HG03108 (cell line): ENCODE measurements at regions not wholly inside any gene's neighbourhood (a gene's known extent, or its start where the extent isn't known, plus 50 kb on each side); places are given as distances from the start of the nearest gene placed in this dataset.
"Not testable (repeated sequence)": the region's sequence is repeated elsewhere in the genome, so short reads cannot be mapped to it uniquely, and the experiment has no call there.

Source experiments
- ATAC-seq: cut with Tn5 transposase; IDR thresholded peaks from one replicate; pipeline ENCODE4 v1.9.1; 2021; ENCODE audit warnings: moderate library complexity; ENCODE audit not compliant: unreplicated experiment

DNA sequence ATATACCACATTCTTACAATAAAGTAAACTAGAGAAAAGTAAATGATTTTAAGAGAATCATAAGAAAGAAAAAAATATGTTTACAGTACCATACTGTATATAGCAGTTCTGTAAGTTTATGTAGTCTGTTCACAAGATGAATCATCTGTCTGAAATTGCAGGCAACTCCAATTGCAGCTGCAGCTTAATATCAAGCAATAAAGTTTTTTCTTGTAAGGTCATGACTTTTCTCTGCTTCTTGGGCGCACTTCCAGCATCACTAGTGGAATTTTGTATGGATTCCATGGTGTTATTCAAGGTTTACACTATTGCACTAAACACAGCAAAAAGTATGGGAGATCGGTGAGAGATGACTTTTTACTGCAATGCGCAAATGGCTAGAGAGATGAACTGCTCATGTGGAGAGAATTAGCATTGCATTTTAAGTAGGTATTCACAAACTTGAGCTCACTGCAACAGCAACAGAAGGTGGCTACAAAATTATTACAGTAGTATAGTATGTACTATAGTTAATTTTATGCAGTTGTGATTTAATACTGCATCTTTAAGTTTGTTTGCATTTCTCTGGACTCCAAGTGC is 445.4 kb upstream of the OR4E1 start:
- ATAC-seq, result no peak

- ATAC-seq, result no peak
Observed at GRCh38 chr14:22113401-22113800, 439.8 kb upstream of the OR4E1 start.

DNA sequence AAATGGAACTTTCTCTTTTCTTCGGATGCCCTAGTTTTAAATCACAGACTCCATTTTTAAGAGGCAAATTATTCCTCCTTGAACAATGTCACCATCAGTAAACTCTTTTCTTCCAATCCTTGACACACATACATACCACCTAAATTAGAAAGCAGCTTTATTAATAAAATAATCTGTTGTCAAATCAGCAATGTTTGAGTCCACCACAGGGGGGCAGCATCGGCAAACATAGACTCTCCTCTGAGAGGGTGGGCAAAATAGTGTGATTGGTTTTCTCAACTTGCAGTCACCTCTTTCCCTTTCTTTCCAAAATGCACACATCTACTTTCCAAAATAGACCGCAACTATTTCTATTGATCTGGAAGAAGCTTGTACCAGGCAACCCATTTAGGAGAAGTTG is 438.4 kb upstream of the OR4E1 start:
- ATAC-seq, result no peak

GRCh38 chr14:22107753-22108152 is 434.1 kb upstream of the OR4E1 start:
- no peak for ATAC-seq

DNA sequence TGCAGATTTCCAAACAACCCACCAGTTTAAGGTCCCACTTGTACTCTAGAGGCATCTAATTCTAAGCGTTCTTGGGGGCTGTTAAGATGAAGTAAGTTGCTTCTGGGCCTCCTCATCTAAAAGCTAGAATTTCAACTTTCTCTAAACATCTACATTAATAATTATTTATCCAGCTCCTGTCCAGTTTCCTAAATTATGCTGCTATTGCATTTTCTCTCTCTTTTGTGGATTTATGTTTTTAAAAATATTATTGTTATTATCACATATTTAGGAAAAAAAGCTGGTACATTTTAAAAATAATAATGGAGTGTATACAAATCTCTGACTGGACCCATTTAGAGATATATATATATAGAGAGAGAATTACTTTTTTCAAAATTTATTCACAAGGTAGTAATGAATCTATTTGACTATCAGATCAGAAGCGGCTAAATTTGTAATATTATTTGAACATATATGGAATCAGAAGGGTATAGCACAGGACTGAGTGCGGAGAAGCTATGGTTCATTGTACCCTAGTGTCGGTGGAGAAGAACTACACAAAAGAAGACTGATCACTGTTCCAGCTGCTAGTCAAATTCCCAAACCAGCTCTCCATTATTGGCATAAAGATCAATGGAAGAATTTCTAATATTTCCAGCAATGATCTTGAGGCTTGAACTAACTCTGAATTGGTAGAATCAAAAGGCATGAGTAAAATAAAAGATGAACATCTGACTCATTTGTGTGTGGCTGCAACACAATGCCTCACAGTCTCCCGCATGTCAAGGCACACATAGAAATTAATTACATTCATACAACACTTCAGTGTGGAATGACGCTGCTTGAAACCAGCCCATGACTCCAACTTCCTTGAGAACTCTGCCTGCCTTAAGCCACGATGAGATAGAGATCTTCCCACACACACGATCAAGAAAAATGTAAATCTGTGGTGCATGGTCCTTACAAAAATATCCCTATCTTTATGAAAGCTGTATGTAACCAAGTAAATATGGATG is 433.4 kb upstream of the OR4E1 start:
- no peak for ATAC-seq

DNA sequence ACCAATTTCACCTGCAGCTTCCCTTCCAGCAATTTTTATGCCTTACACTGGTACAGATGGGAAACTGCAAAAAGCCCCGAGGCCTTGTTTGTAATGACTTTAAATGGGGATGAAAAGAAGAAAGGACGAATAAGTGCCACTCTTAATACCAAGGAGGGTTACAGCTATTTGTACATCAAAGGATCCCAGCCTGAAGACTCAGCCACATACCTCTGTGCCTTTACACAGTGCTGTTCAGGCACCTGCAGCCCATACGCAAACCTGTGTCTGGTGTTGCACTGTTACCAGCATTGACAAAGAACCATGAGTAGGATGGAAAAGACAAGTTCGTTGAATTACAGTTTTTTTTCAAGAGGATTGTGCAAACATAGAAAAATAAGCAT is 432.0 kb upstream of the OR4E1 start:
- no peak for ATAC-seq

DNA sequence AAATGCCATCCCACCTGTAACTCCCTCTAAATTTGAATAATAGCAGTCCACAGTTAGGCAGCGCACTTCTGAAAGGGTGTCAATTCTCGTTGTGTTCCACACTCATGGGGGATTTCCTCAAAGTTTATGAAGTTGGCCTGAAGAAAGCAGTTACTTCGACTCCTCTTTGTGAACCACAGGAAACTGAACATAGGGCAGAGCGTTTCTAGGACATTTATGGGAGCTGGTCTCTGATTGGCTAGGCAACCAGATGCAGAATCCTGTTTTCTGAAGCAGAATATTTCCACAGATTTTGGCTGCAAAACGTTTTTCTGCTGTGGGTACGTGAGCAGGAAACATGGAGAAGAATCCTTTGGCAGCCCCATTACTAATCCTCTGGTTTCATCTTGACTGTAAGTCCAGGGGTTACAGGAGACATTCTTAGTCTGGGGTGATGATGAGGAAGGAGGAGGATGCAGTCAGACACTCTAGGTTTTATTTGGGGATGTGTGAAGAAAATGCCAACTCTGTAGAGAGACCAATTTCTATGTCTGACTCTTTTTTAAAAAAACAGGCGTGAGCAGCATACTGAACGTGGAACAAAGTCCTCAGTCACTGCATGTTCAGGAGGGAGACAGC is 431.5 kb upstream of the OR4E1 start:
- ATAC-seq, result no peak

GRCh38 chr14:22100764-22101120 is 427.1 kb upstream of the OR4E1 start:
- not testable (repeated sequence) for ATAC-seq

DNA sequence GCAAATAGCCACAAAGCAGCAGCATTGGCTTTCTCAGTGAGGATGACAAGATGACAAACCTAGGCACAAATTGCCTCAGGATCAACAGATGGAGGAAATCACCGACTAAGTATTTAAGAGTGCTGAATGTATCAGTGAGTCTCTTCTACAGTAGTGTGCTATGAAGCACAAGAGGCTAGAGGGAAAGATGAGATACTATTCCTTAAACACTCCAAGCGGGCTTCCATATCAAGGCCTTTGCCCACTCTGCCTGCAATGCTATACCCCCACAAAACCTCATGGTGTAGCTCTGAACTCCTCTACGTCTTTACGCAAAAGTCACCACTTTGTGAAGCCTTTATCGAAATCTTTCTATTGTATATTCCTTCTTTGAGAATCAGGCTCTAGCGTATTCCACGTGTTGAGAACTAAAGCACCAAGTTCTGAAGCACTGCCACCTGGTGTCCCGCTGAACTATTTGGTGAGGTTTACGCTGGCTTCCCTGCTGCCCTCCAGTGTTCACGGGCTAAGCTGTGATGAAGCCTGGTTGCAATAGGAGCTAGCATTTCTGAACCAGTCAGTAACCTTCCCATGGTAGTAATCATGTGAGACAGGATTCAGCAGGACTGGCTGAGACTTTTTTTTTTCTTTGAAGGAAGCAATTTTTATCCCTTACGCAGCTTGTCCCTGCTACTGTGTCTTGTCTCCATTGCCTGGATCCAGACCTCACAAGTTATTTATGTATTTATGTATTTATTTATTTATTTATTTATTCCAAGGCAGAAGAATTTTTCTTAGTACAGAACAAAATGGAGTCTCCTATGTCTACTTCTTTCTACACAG is 426.5 kb upstream of the OR4E1 start:
- ATAC-seq, result peak; percentile 48

DNA sequence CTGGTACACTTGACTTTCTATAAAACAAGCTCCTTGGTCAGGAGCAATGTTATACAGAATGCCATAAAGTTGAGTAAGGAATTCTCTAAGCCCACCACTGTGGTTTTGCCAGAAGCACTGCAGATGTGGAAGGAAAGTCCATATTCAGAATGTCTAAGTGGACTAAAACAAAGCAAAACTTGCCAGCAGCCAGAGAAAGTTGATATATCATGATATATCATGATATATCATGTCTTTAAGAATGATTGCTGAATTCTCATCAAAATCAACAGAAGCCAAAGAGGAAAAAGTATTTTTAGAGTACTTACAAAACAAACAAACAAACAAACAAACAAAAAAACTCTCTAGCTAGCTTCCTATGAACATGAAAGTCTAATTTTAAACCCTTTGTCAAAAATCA is 424.8 kb upstream of the OR4E1 start:
- ATAC-seq, result no peak

DNA sequence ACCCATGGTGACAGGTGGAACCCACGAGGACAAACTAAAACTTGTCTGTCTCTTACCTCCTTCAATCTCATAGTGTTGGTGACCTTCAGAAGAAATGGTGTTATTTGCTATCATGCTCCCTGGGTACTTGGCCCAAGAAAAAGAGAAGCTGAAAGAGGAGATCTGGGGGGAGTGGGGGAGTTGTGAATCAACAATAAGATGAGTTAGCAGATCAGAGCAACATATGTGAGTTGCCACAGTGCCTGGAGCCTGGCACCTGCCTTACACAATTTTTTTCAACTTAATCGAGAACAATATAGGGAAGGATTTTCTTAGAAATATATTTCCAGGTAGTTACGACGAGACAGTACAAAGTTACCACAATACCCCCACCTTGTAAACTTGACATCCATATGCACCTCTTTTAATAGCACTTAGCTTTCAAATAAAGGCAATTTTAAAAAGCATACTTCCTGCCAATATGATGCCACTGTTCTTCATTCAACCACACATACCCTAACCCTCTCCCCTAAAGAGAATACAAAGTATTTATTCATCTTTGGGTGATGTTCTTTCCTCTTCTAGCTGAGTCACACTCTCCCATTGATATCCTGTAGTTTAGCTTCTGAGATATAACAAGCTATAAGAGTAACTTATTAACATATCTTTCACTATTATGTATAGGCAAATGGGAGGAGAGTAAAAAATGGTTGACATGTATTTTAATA is 424.1 kb upstream of the OR4E1 start:
- no peak for ATAC-seq

DNA sequence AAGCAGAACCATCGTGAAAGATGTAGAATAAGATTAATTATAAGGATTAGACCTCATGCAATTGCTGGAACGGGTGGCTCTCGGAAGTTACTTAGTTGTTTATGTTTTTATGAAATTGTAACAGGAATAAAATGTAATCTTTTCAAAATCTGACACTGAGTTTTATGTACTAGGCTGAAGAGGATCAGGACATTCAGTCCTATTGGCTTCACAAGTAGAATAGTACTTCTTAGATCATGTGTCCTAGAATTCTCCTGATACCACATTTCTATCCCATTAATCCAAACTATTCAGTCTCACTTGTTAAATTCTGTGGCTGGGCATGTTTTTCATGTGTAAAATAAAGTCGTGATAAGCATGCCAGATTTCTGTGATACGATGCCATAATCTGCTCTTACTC is 423.5 kb upstream of the OR4E1 start:
- no peak for ATAC-seq

DNA sequence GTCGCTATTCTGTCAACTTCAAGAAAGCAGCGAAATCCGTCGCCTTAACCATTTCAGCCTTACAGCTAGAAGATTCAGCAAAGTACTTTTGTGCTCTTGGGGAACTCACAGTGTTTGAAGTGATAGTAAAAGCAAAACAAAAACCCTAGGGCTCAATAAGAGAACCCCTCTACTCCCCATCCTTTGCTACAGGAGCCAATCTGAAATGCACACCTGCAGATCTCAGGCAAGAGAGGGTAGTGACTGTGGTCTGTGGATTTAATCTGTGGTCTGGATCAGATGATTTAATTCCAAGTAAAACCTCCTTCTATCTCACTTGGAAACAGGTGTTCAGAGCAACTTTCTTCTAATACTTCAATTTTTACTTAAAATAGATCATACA is 422.9 kb upstream of the OR4E1 start:
- ATAC-seq, result no peak

GRCh38 chr14:22095860-22096513 is 422.4 kb upstream of the OR4E1 start:
- no peak for ATAC-seq

- ATAC-seq, result no peak
Observed at GRCh38 chr14:22089940-22090339, 416.3 kb upstream of the OR4E1 start.

GRCh38 chr14:22088614-22089342 is 415.2 kb upstream of the OR4E1 start:
- no peak for ATAC-seq

GRCh38 chr14:22086131-22086530 is 412.5 kb upstream of the OR4E1 start:
- ATAC-seq, result no peak

- ATAC-seq, result no peak
Observed at GRCh38 chr14:22084393-22085281, 411.0 kb upstream of the OR4E1 start.
